ENCODE measurements at regions not wholly inside any gene's neighbourhood (a gene's known extent, or its start where the extent isn't known, plus 50 kb on each side); places are given as distances from the start of the nearest gene placed in this dataset.
A peak's percentile ranks its signal among the peaks of the same experiment; 100 is the strongest.

DNA sequence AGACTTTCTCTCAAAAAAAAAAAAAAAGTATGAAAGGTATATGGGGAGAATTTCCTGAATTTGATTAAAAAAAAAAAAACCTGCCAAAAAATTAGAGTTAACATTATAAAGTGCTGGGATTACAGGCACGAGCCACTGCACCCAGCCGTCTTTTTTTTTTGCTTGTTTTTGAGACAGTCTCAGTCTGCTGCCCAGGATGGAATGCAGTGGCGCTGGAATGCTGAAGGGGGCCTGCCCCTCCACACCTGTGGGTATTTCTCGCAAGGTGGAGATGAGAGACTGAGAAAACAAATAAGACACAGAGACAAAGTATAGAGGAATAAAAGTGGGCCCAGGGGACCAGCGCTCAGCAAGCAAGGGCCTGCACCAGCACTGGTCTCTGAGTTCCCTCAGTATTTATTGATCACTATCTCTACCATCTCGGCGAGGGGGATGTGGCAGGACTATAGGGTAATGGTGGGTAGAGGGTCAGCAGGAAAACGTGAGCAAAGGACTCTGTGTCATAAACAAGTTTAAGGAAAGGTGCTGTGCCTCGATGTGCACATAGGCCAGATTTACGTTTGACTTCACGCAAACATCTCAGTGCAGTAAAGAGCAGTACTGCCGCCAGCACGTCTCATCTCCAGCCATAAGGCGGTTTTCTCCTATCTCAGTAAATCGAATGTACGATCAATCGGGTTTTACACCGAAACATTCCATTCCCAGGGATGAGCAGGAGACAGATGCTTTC lies 117.2 kb downstream of the GOSR1 start:
- DNase-seq (ENCODE audit: low read depth, low spot score) = no peak
- TF ChIP-seq, protein P1, sequence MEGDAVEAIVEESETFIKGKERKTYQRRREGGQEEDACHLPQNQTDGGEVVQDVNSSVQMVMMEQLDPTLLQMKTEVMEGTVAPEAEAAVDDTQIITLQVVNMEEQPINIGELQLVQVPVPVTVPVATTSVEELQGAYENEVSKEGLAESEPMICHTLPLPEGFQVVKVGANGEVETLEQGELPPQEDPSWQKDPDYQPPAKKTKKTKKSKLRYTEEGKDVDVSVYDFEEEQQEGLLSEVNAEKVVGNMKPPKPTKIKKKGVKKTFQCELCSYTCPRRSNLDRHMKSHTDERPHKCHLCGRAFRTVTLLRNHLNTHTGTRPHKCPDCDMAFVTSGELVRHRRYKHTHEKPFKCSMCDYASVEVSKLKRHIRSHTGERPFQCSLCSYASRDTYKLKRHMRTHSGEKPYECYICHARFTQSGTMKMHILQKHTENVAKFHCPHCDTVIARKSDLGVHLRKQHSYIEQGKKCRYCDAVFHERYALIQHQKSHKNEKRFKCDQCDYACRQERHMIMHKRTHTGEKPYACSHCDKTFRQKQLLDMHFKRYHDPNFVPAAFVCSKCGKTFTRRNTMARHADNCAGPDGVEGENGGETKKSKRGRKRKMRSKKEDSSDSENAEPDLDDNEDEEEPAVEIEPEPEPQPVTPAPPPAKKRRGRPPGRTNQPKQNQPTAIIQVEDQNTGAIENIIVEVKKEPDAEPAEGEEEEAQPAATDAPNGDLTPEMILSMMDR (IDR thresholded peaks at IDR 0.05; ENCODE audit: insufficient read depth, low read length, missing control alignments) = no peak
- POLR2A ChIA-PET = no interaction called here
- CTCF ChIA-PET = no interaction called here
- H3K4me3 ChIP-seq (ENCODE audit: low read depth, low read length) = no peak overlapping the region

DNA sequence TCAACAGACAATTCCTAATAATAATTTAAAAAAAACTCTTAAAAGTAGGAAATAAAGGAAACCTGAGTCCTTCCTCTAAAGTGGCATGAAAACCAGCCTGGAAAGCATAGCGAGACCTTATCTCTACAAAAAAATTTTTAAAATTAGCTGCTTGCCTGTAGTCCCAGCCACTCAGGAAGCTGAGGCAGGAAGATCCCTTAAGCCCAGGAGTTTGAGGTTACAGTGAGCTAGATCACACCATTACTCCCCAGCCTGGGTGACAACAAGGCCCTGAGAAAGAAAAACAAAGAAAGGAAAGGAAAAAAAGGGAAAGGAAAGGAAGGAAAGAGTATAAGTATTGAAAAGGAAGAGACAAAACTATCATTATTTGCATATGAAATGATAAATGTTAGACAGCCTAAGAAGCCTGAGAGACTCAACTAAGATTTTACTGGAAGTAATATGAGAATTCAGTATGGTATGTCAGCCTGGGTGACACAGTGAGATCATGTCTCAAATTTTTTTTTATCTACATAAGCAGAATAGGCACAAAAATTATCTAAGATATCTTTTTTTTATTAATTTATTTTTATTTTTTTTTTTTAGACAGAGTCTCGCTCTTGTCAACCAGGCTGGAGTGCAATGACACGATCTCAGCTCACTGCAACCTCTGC lies 113.0 kb downstream of the GOSR1 start:
- TF ChIP-seq, protein P1 (IDR thresholded peaks at IDR 0.05; ENCODE audit: insufficient read depth, low read length, missing control alignments) = no peak
- no peak for DNase-seq (ENCODE audit: low read depth, low spot score)
- ChIA-PET POLR2A (no interaction called here), CTCF (interaction anchor here (1.0 kb wide), 1 partner anchor 107 kb away, joined by 3 read pairs; no protein-coding TSS in a partner anchor)
- H3K4me3 ChIP-seq (ENCODE audit: low read depth, low read length) = no peak overlapping the region

DNA sequence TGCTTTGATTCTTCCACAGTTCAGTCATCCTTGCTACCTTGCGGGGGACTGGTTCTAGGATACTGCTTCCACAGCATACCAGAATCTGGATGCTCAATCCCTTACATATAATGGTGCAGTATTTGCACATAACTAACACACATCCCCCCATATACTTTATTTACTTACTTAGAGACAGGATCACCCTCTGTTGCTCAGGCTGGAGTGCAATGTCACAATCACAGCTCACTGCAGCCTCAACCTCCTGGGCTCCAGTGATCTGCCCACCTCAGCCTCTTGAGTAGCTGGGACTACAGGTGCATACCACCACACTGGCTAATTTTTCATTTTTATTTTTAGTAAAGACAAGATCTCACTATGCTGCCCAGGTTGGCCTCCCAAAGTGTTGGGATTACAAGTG lies 112.2 kb downstream of the GOSR1 start:
- TF ChIP-seq, protein P1 (IDR thresholded peaks at IDR 0.05; ENCODE audit: insufficient read depth, low read length, missing control alignments) = no peak
- CTCF ChIA-PET = no interaction called here
- H3K4me3 ChIP-seq (ENCODE audit: low read depth, low read length) = no peak overlapping the region
- no peak for DNase-seq (ENCODE audit: low read depth, low spot score)
- POLR2A ChIA-PET = interaction anchor here (0.6 kb wide), 1 partner anchor 197 kb away, joined by 3 read pairs; no protein-coding TSS in a partner anchor

DNA sequence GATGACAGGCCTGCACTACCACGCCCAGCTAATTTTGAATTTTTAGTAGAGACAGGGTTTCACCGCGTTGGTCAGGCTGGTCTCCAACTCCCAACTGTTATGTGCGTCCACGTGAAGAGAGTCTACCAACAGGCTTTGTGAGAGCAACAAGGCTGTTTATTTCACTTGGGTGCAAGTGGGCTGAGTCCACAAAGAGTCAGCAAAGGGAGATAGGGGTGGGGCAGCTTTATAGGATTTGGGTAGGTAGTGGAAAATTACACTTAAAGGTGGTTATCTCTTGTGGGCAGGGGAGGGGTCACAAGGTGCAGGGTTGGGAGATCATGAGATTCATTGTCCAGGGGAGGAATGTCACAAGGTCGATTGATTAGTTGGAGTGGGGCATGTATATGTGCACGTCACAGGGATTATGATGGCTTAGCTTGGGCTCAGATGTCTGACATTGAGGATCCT lies 111.6 kb downstream of the GOSR1 start:
- ChIA-PET CTCF (no interaction called here), POLR2A (interaction anchor here (0.6 kb wide), 1 partner anchor 196 kb away, joined by 3 read pairs; no protein-coding TSS in a partner anchor)
- TF ChIP-seq, protein P1 (IDR thresholded peaks at IDR 0.05; ENCODE audit: insufficient read depth, low read length, missing control alignments) = no peak
- no peak for DNase-seq (ENCODE audit: low read depth, low spot score)
- H3K4me3 ChIP-seq (ENCODE audit: low read depth, low read length) = no peak overlapping the region

DNA sequence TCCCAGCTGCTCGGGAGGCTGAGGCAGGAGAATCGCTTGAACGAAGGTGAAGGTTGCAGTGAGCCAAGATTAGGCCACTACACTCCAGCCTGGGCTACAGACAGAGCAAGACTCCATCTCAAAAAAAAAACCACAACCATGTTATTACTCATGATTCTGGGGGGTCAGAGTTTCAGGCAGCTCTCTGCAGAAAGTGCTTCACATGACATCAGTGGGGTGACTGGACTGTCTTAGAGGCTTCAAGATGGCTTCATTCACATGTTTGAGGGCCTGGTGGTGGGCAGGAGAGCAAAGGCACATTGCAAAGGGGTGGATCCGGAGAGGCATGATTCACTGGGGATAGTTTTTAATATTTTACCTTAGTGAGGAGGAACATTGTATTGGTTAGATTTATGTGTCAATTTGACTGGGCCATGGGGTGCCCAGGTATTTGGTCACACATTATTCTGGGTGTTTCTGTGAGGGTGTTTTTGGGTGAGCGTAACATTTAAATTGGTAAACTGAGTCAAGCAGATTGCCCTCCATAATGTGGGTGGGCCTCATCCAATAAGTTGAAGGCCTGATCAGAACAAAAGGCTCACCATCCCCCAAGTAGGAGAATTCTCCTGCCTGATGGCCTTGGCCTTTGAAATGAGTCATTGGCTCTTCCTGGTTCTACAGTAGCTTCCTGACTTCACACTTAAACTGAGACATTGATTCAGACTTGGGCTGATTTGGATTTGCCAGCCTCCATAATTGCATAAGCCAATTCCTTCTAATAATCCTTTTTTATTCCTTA lies 109.8 kb downstream of the GOSR1 start:
- TF ChIP-seq, protein P1 (IDR thresholded peaks at IDR 0.05; ENCODE audit: insufficient read depth, low read length, missing control alignments) = no peak
- ChIA-PET CTCF (no interaction called here), POLR2A (no interaction called here)
- no peak overlapping the region for H3K4me3 ChIP-seq (ENCODE audit: low read depth, low read length)
- DNase-seq (ENCODE audit: low read depth, low spot score) = peak; percentile 49

DNA sequence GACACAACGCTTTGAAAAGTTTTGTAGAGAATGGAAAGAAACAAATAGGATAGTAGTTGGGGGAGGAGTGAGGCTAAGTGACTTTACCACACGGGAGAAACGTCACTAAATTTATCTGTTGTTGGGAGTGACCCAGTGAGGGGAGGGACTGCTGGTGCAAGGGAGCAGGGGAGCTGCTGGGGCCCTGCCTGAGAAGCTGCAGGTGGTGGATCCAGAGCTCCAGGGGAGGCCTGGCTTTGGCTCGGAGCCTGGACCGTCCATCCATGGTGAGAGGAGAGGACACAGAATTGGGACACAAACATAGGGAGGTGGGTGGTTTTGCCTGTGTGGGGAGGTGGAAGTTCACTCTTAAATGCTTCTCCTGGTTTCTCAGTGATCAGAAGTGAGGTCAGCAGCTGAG lies 107.6 kb downstream of the GOSR1 start:
- CTCF ChIA-PET = interaction anchor here (1.0 kb wide), 1 partner anchor 130 kb away, joined by 3 read pairs; no protein-coding TSS in a partner anchor
- POLR2A ChIA-PET = no interaction called here
- H3K4me3 ChIP-seq (ENCODE audit: low read depth, low read length) = no peak overlapping the region
- TF ChIP-seq, protein P1 (IDR thresholded peaks at IDR 0.05; ENCODE audit: insufficient read depth, low read length, missing control alignments) = no peak
- no peak for DNase-seq (ENCODE audit: low read depth, low spot score)

Measured in AG04449 (cell line).